CD4-positive, CD25-positive, alpha-beta regulatory T cell (primary cell): ENCODE measurements at regions not wholly inside any gene's neighbourhood (a gene's known extent, or its start where the extent isn't known, plus 50 kb on each side); places are given as distances from the start of the nearest gene placed in this dataset.

Experiments
- ATAC-seq, 2 donors: fragments of 150-1000 bp; cut with Tn5 transposase; one replicate each; pipeline ENCODE4 v1.10.0; 2021; ENCODE audit warnings: low read depth in 2 of 2, moderate number of reproducible peaks in 2 of 2, moderate library complexity in 1 of 2
- DNase-seq, 3 donors: peaks; one replicate each; pipeline versions ENCODE4 v3.0.0 to v3.0.0-alpha.2; 2012 to 2022; ENCODE audit warnings: mixed read lengths in 1 of 3
- H3K27ac ChIP-seq: one replicate; pipeline ENCODE4 v1.7.0; 2013; ENCODE audit warnings: mild to moderate bottlenecking, low read length; ENCODE audit not compliant: insufficient read depth, poor library complexity, severe bottlenecking
- H3K27me3 ChIP-seq: one replicate; pipeline ENCODE4 v1.7.0; 2013; ENCODE audit warnings: low read length; ENCODE audit not compliant: control insufficient read depth, insufficient read depth
- H3K36me3 ChIP-seq: one replicate; pipeline ENCODE4 v1.7.0; 2013; ENCODE audit warnings: mild to moderate bottlenecking, low read length, moderate library complexity; ENCODE audit not compliant: control insufficient read depth, insufficient read depth
- H3K4me1 ChIP-seq: 2 replicates; pipeline ENCODE4 v1.7.0; 2013; ENCODE audit warnings: mild to moderate bottlenecking, low read length; ENCODE audit not compliant: insufficient read depth, control insufficient read depth, poor library complexity, severe bottlenecking
- H3K4me3 ChIP-seq: one replicate; pipeline ENCODE4 v1.7.0; 2013; ENCODE audit warnings: low read depth, mild to moderate bottlenecking, low read length, moderate library complexity
- H3K9me3 ChIP-seq, 2 experiments: 1 replicate in 1 of 2; 2 replicates in 1 of 2; pipeline ENCODE4 v1.7.0; 2013; ENCODE audit warnings: low read length in 2 of 2, mild to moderate bottlenecking in 1 of 2, moderate library complexity in 1 of 2; ENCODE audit not compliant: control insufficient read depth in 2 of 2
- H3K27ac Mint-ChIP-seq, 3 donors: one replicate each; pipeline ENCODE4 v1.8.0; 2020 to 2022; ENCODE audit warnings: mild to moderate bottlenecking in 3 of 3, mixed read lengths in 3 of 3, moderate library complexity in 2 of 3
- H3K27me3 Mint-ChIP-seq: one replicate; pipeline ENCODE4 v1.8.0; 2022; ENCODE audit warnings: mild to moderate bottlenecking, mixed read lengths
- H3K36me3 Mint-ChIP-seq: one replicate; pipeline ENCODE4 v1.8.0; 2020; ENCODE audit warnings: mixed read lengths
- H3K4me1 Mint-ChIP-seq, 4 donors: one replicate each; pipeline ENCODE4 v1.8.0; 2020 to 2022; ENCODE audit warnings: mixed read lengths in 4 of 4, mild to moderate bottlenecking in 1 of 4
- H3K4me3 Mint-ChIP-seq, 4 donors: one replicate each; pipeline ENCODE4 v1.8.0; 2020 to 2022; ENCODE audit warnings: mild to moderate bottlenecking in 4 of 4, mixed read lengths in 4 of 4, moderate library complexity in 3 of 4
- H3K9me3 Mint-ChIP-seq, 7 donors: one replicate each; pipeline ENCODE4 v1.8.0; 2020 to 2022; ENCODE audit warnings: mixed read lengths in 7 of 7, mild to moderate bottlenecking in 3 of 7, moderate library complexity in 2 of 7

DNA sequence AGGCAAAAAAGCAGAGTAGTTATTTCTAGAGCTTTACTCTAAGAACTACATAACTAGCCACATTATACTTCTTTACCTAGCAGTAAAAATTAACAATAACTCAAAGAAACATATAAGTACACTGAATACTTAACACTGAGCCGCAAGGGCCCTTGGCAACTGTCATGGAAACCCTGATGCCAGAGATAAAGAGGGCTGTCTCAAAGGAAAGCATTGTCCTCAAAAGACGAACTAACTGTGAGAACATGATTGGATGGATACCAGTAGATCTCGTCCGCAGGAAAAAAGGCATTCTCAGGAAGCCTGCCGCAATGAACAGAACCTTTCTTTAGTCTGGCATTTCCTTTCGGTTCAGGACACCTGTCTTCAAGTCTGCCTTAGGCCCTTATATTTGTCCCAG is 379.0 kb upstream of the SLC30A5 start:
- H3K9me3 ChIP-seq: no peaks in the 10 kb centered on the region
- Mint-ChIP-seq H3K4me3 (no peak overlapping the region), H3K36me3 (no peaks in the 10 kb centered on the region), H3K9me3 (peaks cover 0 to 8% (median 0%) of the 10 kb centered on the region in 7 donors), H3K4me1 (peaks cover 9 to 32% (median 18%) of the 10 kb centered on the region in 4 donors), H3K27me3 (peaks cover 4% of the 10 kb centered on the region), H3K27ac (peak overlapping the region in 1 of 3 donors; percentile 15)
- H3K27me3 ChIP-seq: no peaks in the 10 kb centered on the region
- H3K4me3 ChIP-seq: no peak overlapping the region
- H3K27ac ChIP-seq: no peak overlapping the region
- ATAC-seq (no peak), DNase-seq (no peak)
- H3K4me1 ChIP-seq: peaks cover 14% of the 10 kb centered on the region
- no peaks in the 10 kb centered on the region for H3K36me3 ChIP-seq

DNA sequence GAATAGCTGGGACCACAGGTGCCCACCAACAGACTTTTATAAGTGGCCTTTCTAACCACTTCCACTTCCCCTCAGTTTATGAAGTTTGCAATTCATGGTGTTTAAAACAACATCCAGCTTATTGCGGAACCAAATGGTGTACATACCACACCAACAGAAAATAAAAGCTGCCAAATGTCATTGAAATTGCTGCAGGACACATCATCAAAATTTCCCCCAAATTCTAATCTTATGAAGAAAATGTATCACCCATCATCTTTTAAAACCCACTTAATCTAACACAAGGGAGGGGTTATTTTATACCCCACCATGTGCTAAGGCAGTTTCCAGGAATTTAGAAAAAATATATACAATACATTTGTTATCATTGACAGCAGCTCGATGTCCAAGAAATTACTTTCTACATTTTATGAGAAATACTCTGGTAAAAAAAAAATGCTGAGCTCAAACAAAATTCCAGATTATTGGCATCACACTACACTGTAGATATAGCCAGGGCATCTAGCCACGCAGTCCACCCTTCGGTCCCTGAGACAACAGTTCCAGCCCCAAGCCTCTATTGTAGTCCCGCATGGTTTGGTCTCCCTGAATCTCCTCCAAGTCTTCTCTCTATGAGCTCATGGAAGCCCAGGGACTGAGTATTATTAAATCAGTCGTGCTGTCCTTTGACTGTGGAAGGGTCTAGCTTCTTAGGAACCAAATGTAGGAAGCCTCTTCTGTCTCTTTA is 372.8 kb upstream of the SLC30A5 start:
- H3K27me3 Mint-ChIP-seq: peaks cover 8% of the 10 kb centered on the region
- no peaks in the 10 kb centered on the region for H3K4me1 Mint-ChIP-seq
- Histone ChIP-seq H3K4me1 (no peaks in the 10 kb centered on the region), H3K36me3 (no peaks in the 10 kb centered on the region), H3K27ac (no peak overlapping the region), H3K9me3 (no peaks in the 10 kb centered on the region), H3K27me3 (peaks cover 2% of the 10 kb centered on the region), H3K4me3 (no peak overlapping the region)
- H3K27ac Mint-ChIP-seq: no peak overlapping the region
- H3K36me3 Mint-ChIP-seq: no peaks in the 10 kb centered on the region
- H3K4me3 Mint-ChIP-seq: no peak overlapping the region
- ATAC-seq: no peak
- H3K9me3 Mint-ChIP-seq: peaks cover 0 to 8% (median 2%) of the 10 kb centered on the region in 7 donors
- DNase-seq: no peak

DNA sequence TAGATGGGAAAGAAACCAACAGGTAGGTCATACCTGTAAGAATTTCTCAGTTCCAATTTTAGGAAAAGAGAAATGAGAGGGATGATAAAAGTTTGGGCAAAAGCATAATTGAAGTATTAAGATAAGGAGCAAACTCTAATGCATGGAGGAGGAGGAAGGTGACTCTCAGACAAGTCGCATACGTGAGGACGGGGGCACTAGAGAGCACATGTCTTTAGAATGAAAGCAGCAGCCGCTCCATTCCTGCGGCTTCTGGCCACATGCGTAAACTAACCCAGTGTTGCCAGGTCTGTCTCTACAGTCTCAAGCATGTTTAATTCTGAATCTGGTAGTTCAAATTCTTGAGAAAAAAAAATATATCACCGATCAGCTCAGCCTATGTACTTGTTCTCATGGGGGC is 371.5 kb upstream of the SLC30A5 start:
- no peak overlapping the region for H3K27ac ChIP-seq
- H3K4me1 ChIP-seq: no peaks in the 10 kb centered on the region
- peaks cover 8% of the 10 kb centered on the region for H3K27me3 Mint-ChIP-seq
- no peak overlapping the region for H3K27ac Mint-ChIP-seq
- ATAC-seq (no peak), DNase-seq (no peak)
- H3K9me3 Mint-ChIP-seq: peaks cover 0 to 8% (median 2%) of the 10 kb centered on the region in 7 donors
- no peak overlapping the region for H3K4me3 ChIP-seq
- no peak overlapping the region for H3K4me3 Mint-ChIP-seq
- H3K4me1 Mint-ChIP-seq: no peaks in the 10 kb centered on the region
- H3K36me3 ChIP-seq: no peaks in the 10 kb centered on the region
- no peaks in the 10 kb centered on the region for H3K9me3 ChIP-seq
- H3K36me3 Mint-ChIP-seq: no peaks in the 10 kb centered on the region
- H3K27me3 ChIP-seq: peaks cover 2% of the 10 kb centered on the region

DNA sequence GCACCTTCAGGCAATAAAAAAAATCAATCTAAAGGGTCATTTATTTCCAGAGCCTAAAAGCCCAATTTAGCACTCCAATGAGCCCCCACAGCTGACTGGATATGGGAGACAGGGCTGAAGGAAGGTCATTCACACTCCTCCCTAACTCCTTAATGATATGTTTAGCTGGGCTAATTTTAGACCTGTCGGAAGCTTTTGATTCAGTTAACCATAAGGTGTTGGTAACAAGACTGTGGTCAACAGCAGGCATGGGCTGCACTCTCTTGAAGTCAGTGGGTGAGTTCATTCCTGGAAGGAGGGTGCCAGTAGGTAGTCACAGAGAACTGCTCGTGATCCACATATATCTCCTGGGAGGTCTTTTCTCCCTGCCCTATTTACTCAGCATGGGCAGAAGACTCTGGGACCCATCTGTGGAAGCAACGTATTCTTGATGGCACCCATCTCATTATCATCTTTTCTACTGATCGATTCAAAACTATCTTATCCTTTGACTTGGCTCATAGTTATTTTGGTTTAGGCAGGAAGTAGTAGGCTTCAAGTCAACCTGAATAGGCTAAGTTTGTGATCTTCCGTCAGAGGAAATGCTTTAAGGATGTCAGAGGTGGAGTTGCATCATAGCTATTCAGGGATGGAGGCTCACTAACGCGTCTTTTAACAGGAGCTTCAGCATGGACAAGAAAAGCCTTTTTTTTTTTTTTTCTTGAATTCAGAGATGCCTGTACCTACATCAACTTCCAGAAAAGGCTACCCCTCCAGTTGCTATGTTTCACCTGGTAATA is 367.7 kb upstream of the SLC30A5 start:
- no peak overlapping the region for H3K27ac ChIP-seq
- H3K9me3 Mint-ChIP-seq: peaks cover 0 to 5% (median 0%) of the 10 kb centered on the region in 7 donors
- no peaks in the 10 kb centered on the region for H3K36me3 Mint-ChIP-seq
- no peaks in the 10 kb centered on the region for H3K4me1 Mint-ChIP-seq
- no peaks in the 10 kb centered on the region for H3K36me3 ChIP-seq
- DNase-seq (peak in 1 of 3 donors; percentile 10), ATAC-seq (no peak)
- H3K27me3 Mint-ChIP-seq: peaks cover 4% of the 10 kb centered on the region
- H3K4me1 ChIP-seq: no peaks in the 10 kb centered on the region
- no peak overlapping the region for H3K4me3 Mint-ChIP-seq
- no peak overlapping the region for H3K4me3 ChIP-seq
- no peaks in the 10 kb centered on the region for H3K27me3 ChIP-seq
- H3K27ac Mint-ChIP-seq: no peak overlapping the region
- no peaks in the 10 kb centered on the region for H3K9me3 ChIP-seq

- H3K9me3 ChIP-seq: no peaks in the 10 kb centered on the region
- Mint-ChIP-seq H3K9me3 (no peaks in the 10 kb centered on the region), H3K36me3 (no peaks in the 10 kb centered on the region), H3K4me3 (no peak overlapping the region), H3K27me3 (peaks cover 4% of the 10 kb centered on the region), H3K4me1 (no peaks in the 10 kb centered on the region), H3K27ac (no peak overlapping the region)
- DNase-seq (no peak), ATAC-seq (no peak)
- no peaks in the 10 kb centered on the region for H3K36me3 ChIP-seq
- H3K27ac ChIP-seq: no peak overlapping the region
- H3K27me3 ChIP-seq: no peaks in the 10 kb centered on the region
- no peak overlapping the region for H3K4me3 ChIP-seq
- H3K4me1 ChIP-seq: no peaks in the 10 kb centered on the region
Observed at GRCh38 chr5:68727931-68728330, 365.9 kb upstream of the SLC30A5 start.

GRCh38 chr5:68729678-68730077 is 364.1 kb upstream of the SLC30A5 start:
- no peak overlapping the region for H3K4me3 ChIP-seq
- ATAC-seq: no peak
- no peak overlapping the region for H3K4me3 Mint-ChIP-seq

GRCh38 chr5:68730220-68730978 is 363.4 kb upstream of the SLC30A5 start:
- H3K36me3 ChIP-seq: no peaks in the 10 kb centered on the region
- Mint-ChIP-seq H3K4me3 (no peak overlapping the region), H3K27me3 (no peaks in the 10 kb centered on the region), H3K4me1 (no peaks in the 10 kb centered on the region), H3K9me3 (no peaks in the 10 kb centered on the region), H3K36me3 (no peaks in the 10 kb centered on the region), H3K27ac (no peak overlapping the region)
- H3K9me3 ChIP-seq: no peaks in the 10 kb centered on the region
- H3K27ac ChIP-seq: no peak overlapping the region
- no peaks in the 10 kb centered on the region for H3K27me3 ChIP-seq
- no peak for DNase-seq
- H3K4me1 ChIP-seq: no peaks in the 10 kb centered on the region
- H3K4me3 ChIP-seq: no peak overlapping the region
- no peak for ATAC-seq

More at GRCh38 chr5:68729678-68730077, 364.1 kb upstream of the SLC30A5 start:
- Histone ChIP-seq H3K4me1 (no peaks in the 10 kb centered on the region), H3K9me3 (no peaks in the 10 kb centered on the region), H3K27me3 (no peaks in the 10 kb centered on the region), H3K27ac (no peak overlapping the region), H3K36me3 (no peaks in the 10 kb centered on the region)
- Mint-ChIP-seq H3K36me3 (no peaks in the 10 kb centered on the region), H3K27ac (no peak overlapping the region), H3K9me3 (no peaks in the 10 kb centered on the region), H3K27me3 (no peaks in the 10 kb centered on the region), H3K4me1 (no peaks in the 10 kb centered on the region)
- DNase-seq: no peak
